ENCODE measurements at regions not wholly inside any gene's neighbourhood (a gene's known extent, or its start where the extent isn't known, plus 50 kb on each side); places are given as distances from the start of the nearest gene placed in this dataset.

DNA sequence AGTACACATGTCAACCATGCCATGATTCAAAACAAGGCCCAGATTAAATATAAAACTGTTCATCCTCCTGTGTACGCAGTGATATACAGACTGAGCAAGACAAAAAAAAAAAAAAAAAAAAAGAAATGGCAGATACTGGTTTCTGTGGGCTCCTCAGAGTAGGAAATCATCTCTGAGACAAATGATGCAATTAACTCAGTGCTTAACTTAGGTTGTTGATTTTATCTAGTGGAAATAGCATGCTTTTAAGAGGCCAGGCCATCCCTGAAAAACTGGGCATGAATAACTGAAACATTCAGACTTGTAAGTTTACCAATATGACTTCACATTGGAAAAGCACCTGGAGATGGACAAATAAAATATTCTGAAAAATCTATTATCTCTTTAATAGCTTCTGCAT, 69.0 kb downstream of the DKK1 start:
- DNase-seq (ENCODE audit: low read depth, low spot score) = no peak
- TF ChIP-seq, protein P1, sequence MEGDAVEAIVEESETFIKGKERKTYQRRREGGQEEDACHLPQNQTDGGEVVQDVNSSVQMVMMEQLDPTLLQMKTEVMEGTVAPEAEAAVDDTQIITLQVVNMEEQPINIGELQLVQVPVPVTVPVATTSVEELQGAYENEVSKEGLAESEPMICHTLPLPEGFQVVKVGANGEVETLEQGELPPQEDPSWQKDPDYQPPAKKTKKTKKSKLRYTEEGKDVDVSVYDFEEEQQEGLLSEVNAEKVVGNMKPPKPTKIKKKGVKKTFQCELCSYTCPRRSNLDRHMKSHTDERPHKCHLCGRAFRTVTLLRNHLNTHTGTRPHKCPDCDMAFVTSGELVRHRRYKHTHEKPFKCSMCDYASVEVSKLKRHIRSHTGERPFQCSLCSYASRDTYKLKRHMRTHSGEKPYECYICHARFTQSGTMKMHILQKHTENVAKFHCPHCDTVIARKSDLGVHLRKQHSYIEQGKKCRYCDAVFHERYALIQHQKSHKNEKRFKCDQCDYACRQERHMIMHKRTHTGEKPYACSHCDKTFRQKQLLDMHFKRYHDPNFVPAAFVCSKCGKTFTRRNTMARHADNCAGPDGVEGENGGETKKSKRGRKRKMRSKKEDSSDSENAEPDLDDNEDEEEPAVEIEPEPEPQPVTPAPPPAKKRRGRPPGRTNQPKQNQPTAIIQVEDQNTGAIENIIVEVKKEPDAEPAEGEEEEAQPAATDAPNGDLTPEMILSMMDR (IDR thresholded peaks at IDR 0.05; ENCODE audit: low read depth, low read length) = no peak
- H3K9me3 ChIP-seq (ENCODE audit: control insufficient read depth, insufficient read depth, low read length) = no peaks in the 10 kb centered on the region
- no peaks in the 10 kb centered on the region for H3K27me3 ChIP-seq (ENCODE audit: control insufficient read depth, insufficient read depth, low read length)
- H3K27ac ChIP-seq (ENCODE audit: low read depth, low read length) = no peak overlapping the region
- no peak overlapping the region for H3K4me3 ChIP-seq (ENCODE audit: low read depth, low read length)
- ChIA-PET CTCF (no interaction called here), POLR2A (no interaction called here)

DNA sequence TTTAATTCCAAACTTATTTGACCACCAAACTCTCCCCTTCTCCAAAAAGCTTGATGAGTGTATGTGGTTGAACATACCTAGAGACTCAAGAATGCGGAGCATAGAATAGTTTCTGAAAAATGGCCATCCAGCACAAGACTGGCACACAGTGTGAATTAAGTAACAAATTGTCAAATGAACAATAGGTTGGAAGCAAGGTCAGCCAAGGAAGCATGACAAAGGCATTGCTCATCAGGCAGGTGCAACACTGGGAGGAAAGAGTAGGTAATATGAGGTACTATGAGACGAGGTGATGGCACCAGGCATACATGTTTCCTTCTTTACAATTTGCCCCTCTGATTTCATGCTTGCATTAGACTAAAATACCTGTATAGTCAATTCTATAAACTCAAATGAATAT, 73.7 kb downstream of the DKK1 start:
- Histone ChIP-seq H3K9me3 (ENCODE audit: control insufficient read depth, insufficient read depth, low read length) (no peaks in the 10 kb centered on the region), H3K27me3 (ENCODE audit: control insufficient read depth, insufficient read depth, low read length) (no peaks in the 10 kb centered on the region), H3K27ac (ENCODE audit: low read depth, low read length) (no peak overlapping the region), H3K4me3 (ENCODE audit: low read depth, low read length) (no peak overlapping the region)
- DNase-seq (ENCODE audit: low read depth, low spot score) = no peak
- POLR2A ChIA-PET = no interaction called here
- CTCF ChIA-PET = no interaction called here
- TF ChIP-seq, protein P1 (IDR thresholded peaks at IDR 0.05; ENCODE audit: low read depth, low read length) = no peak

DNA sequence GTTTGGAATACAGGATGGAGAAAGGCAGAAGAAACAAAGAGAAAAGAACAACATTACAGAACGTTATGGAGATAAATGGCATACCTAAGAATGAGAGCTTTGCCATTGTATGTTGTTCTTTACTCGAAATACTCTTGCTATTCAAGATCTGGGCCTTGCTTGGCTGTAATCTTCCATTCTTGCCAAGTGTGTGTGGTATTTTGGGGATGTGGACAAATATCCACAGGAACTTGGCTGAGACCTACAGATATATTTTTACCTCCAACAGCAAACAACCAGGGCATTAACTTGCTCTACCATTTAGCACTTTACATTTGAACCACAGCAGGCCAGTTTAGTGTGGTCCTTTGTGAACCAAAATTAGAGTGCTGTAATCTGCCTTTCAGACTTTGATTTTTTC, 76.3 kb downstream of the DKK1 start:
- Histone ChIP-seq H3K9me3 (ENCODE audit: control insufficient read depth, insufficient read depth, low read length) (no peaks in the 10 kb centered on the region), H3K4me3 (ENCODE audit: low read depth, low read length) (no peak overlapping the region), H3K27ac (ENCODE audit: low read depth, low read length) (no peak overlapping the region), H3K27me3 (ENCODE audit: control insufficient read depth, insufficient read depth, low read length) (no peaks in the 10 kb centered on the region)
- ChIA-PET POLR2A (no interaction called here), CTCF (interaction anchor here (0.7 kb wide), 1 partner anchor 63 kb away, joined by 6 read pairs; no protein-coding TSS in a partner anchor)
- TF ChIP-seq, protein P1 (IDR thresholded peaks at IDR 0.05; ENCODE audit: low read depth, low read length) = no peak
- no peak for DNase-seq (ENCODE audit: low read depth, low spot score)

DNA sequence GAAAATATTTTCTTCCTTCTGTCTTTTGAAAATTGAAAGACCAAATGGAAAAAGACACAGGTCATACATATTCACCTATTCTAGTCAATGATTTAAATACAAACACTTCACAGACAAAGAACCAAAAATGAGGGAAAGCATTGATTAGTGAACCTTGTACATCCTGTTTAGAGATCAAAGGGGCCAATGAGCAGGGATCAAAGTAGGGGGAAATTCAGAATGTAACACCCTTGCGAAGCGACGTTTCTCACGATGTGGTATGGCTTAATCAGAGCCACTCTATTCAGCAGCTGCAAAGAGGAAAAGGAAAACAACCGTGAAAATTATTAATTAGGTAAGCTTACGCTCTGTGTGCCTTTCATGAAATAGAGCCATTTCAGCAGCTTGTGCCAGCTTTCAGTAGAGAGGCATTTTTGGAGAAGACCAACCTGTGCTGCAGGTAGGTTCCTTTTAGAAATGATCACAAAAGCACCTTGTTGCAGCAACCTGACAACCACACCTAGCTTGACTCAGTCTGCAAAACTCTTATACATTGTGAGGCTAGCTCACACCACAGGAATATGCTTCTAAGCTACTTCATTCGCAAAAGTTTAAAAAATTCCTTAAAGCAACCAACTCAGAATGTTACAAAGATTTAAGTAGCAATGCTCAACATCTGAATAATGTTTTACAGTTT, 78.0 kb downstream of the DKK1 start:
- H3K9me3 ChIP-seq (ENCODE audit: control insufficient read depth, insufficient read depth, low read length) = no peaks in the 10 kb centered on the region
- TF ChIP-seq, protein P1 (IDR thresholded peaks at IDR 0.05; ENCODE audit: low read depth, low read length) = no peak
- POLR2A ChIA-PET = no interaction called here
- no peak for DNase-seq (ENCODE audit: low read depth, low spot score)
- no peak overlapping the region for H3K4me3 ChIP-seq (ENCODE audit: low read depth, low read length)
- H3K27ac ChIP-seq (ENCODE audit: low read depth, low read length) = no peak overlapping the region
- CTCF ChIA-PET = interaction anchor here (0.5 to 1.0 kb wide), 2 partner anchors 79 to 84 kb away, joined by 3 to 6 read pairs; no protein-coding TSS in a partner anchor
- no peaks in the 10 kb centered on the region for H3K27me3 ChIP-seq (ENCODE audit: control insufficient read depth, insufficient read depth, low read length)

DNA sequence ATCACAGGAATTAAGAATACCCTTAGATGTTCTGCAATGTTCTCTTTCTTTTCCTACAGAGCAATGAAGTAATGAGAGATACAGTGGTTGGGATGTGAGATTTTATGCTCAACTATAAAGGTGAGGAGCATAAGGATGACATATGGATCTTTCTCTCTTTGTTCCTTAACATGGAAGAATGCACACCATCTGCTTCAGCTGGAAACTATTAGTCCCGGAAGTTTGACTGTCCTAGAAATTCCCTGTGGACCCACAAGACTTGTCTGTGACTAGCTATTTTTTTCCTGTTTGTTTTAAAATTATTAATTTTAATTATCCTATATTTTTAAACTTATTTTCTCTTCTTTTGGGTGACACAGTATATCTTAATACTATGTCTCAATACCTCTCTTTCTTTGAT, 80.2 kb downstream of the DKK1 start:
- H3K27me3 ChIP-seq (ENCODE audit: control insufficient read depth, insufficient read depth, low read length) = no peaks in the 10 kb centered on the region
- H3K27ac ChIP-seq (ENCODE audit: low read depth, low read length) = no peak overlapping the region
- no peak overlapping the region for H3K4me3 ChIP-seq (ENCODE audit: low read depth, low read length)
- TF ChIP-seq, protein P1 (IDR thresholded peaks at IDR 0.05; ENCODE audit: low read depth, low read length) = no peak
- ChIA-PET POLR2A (no interaction called here), CTCF (no interaction called here)
- DNase-seq (ENCODE audit: low read depth, low spot score) = no peak
- H3K9me3 ChIP-seq (ENCODE audit: control insufficient read depth, insufficient read depth, low read length) = no peaks in the 10 kb centered on the region
